Astrocyte (in vitro differentiated cells and primary cell): ENCODE measurements at regions not wholly inside any gene's neighbourhood (a gene's known extent, or its start where the extent isn't known, plus 50 kb on each side); places are given as distances from the start of the nearest gene placed in this dataset.

Source experiments
- CTCF ChIP-seq: IDR thresholded peaks from 2 replicates; pipeline ENCODE4 v1.5.1; 2011; ENCODE audit warnings: low read depth, mild to moderate bottlenecking, inconsistent platforms, low read length, moderate library complexity; ENCODE audit not compliant: insufficient read depth
- EZH2 ChIP-seq: IDR thresholded peaks from 2 replicates; pipeline ENCODE4 v1.6.1; 2012; ENCODE audit warnings: mild to moderate bottlenecking, low read length, inconsistent platforms; ENCODE audit not compliant: insufficient read depth

- TF ChIP-seq CTCF = no peak
- no peak for TF ChIP-seq EZH2
These were observed 1030.1 kb upstream of the GRIA3 start for GRCh38 chrX:122154019-122154418.
